Naive thymus-derived CD4-positive, alpha-beta T cell (primary cell): ENCODE measurements at regions not wholly inside any gene's neighbourhood (a gene's known extent, or its start where the extent isn't known, plus 50 kb on each side); places are given as distances from the start of the nearest gene placed in this dataset.

Experiments used
- ATAC-seq: fragments of 150-1000 bp; cut with Tn5 transposase; 2 replicates; pipeline ENCODE4 v1.10.0; 2021; ENCODE audit warnings: mild to moderate bottlenecking, moderate library complexity
- CTCF ChIA-PET: fragments of 350-600 bp; sonication (Branson Sonifier 250); formaldehyde crosslinking; loops from one replicate; lab custom pipeline; 2021; ENCODE audit warnings: antibody characterized with exemption; lab: Charles Lee
- POLR2A ChIA-PET: fragments of 350-600 bp; sonication (Branson Sonifier 250); formaldehyde crosslinking; loops from one replicate; lab custom pipeline; 2021; ENCODE audit warnings: antibody characterized with exemption, inconsistent platforms; lab: Charles Lee
- DNase-seq, 9 donors: peaks; one replicate each; pipeline versions ENCODE4 v3.0.0 to v3.0.0-alpha.2; 2020 to 2022; ENCODE audit warnings: mixed read lengths in 1 of 9
- H3K27ac ChIP-seq: one replicate; pipeline ENCODE4 v1.7.0; 2013; ENCODE audit warnings: mild to moderate bottlenecking, low read depth, low read length, moderate library complexity
- H3K27me3 ChIP-seq, 2 donors: one replicate each; pipeline ENCODE4 v1.7.0; 2013; ENCODE audit warnings: low read length in 2 of 2, mild to moderate bottlenecking in 2 of 2, moderate library complexity in 2 of 2; ENCODE audit not compliant: control insufficient read depth in 2 of 2, insufficient read depth in 2 of 2
- H3K36me3 ChIP-seq, 3 experiments: 1 replicate in 2 of 3; 2 replicates in 1 of 3; pipeline ENCODE4 v1.7.0; 2013; ENCODE audit warnings: low read length in 3 of 3, mild to moderate bottlenecking in 3 of 3, moderate library complexity in 1 of 3; ENCODE audit not compliant: insufficient read depth in 3 of 3, control insufficient read depth in 2 of 3
- H3K4me1 ChIP-seq, 2 donors: one replicate each; pipeline ENCODE4 v1.7.0; 2013; ENCODE audit warnings: low read length in 2 of 2, mild to moderate bottlenecking in 2 of 2, moderate library complexity in 1 of 2; ENCODE audit not compliant: control insufficient read depth in 2 of 2, insufficient read depth in 2 of 2
- H3K4me3 ChIP-seq: 2 replicates; pipeline ENCODE4 v1.7.0; 2013; ENCODE audit warnings: mild to moderate bottlenecking, low read length
- H3K9me3 ChIP-seq, 3 experiments: 1 replicate in 2 of 3; 2 replicates in 1 of 3; pipeline ENCODE4 v1.7.0; 2013; ENCODE audit warnings: low read length in 3 of 3; ENCODE audit not compliant: control insufficient read depth in 2 of 3
- H3K27ac Mint-ChIP-seq, 9 donors: one replicate each; pipeline ENCODE4 v1.8.0; 2020 to 2022; ENCODE audit warnings: mixed read lengths in 9 of 9, mild to moderate bottlenecking in 8 of 9, moderate library complexity in 5 of 9, inconsistent platforms in 2 of 9
- H3K27me3 Mint-ChIP-seq, 5 donors: one replicate each; pipeline ENCODE4 v1.8.0; 2021 to 2022; ENCODE audit warnings: mixed read lengths in 5 of 5, mild to moderate bottlenecking in 1 of 5
- H3K36me3 Mint-ChIP-seq, 5 donors: one replicate each; pipeline ENCODE4 v1.8.0; 2020 to 2022; ENCODE audit warnings: mixed read lengths in 5 of 5, mild to moderate bottlenecking in 3 of 5, inconsistent platforms in 1 of 5
- H3K4me1 Mint-ChIP-seq, 7 donors: one replicate each; pipeline ENCODE4 v1.8.0; 2020 to 2022; ENCODE audit warnings: mixed read lengths in 7 of 7, mild to moderate bottlenecking in 3 of 7, inconsistent platforms in 1 of 7
- H3K4me3 Mint-ChIP-seq, 10 donors: one replicate each; pipeline ENCODE4 v1.8.0; 2020 to 2022; ENCODE audit warnings: mild to moderate bottlenecking in 10 of 10, mixed read lengths in 10 of 10, moderate library complexity in 6 of 10, inconsistent platforms in 2 of 10
- H3K9me3 Mint-ChIP-seq, 11 donors: one replicate each; pipeline ENCODE4 v1.8.0; 2020 to 2022; ENCODE audit warnings: mixed read lengths in 11 of 11, mild to moderate bottlenecking in 4 of 11, inconsistent platforms in 1 of 11, moderate library complexity in 1 of 11
- intact Hi-C, 2 donors: fragments of 100-400 bp; cut with micrococcal nuclease; formaldehyde crosslinking; loops; one replicate each; pipeline ENCODE4 v1.15.1; 2023

DNA sequence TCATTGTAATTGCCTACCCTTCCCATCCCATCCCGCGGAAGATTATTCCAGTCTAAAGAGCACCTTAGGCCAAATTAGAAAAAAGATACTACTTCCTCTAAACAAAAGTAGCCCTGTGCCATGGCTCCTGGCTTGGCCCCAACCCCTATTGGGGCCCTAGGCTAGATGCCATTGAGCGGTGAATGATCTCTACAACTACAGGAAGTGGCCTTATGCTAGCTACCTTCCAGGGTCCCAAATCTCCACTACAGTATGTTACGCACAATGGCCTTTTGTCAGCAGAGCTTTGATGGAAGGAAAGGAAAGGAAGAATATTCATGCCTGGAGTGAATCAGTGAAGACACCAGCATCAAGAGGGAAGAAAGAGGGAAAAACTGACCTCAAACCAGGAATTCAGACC, 73.3 kb upstream of the OSMR start:
- H3K36me3 ChIP-seq: no peaks in the 10 kb centered on the region
- H3K27me3 ChIP-seq: no peaks in the 10 kb centered on the region
- no peaks in the 10 kb centered on the region for H3K4me1 ChIP-seq
- DNase-seq (no peak), ATAC-seq (no peak)
- Mint-ChIP-seq H3K4me1 (no peaks in the 10 kb centered on the region), H3K27ac (no peak overlapping the region), H3K36me3 (no peaks in the 10 kb centered on the region), H3K9me3 (peaks cover 0 to 8% (median 2%) of the 10 kb centered on the region in 11 donors), H3K27me3 (peaks cover 2 to 27% (median 17%) of the 10 kb centered on the region in 5 donors), H3K4me3 (no peak overlapping the region)
- H3K27ac ChIP-seq: no peak overlapping the region
- intact Hi-C loops: no loop called here
- H3K9me3 ChIP-seq: no peaks in the 10 kb centered on the region
- ChIA-PET CTCF (no interaction called here), POLR2A (no interaction called here)
- H3K4me3 ChIP-seq: no peak overlapping the region

DNA sequence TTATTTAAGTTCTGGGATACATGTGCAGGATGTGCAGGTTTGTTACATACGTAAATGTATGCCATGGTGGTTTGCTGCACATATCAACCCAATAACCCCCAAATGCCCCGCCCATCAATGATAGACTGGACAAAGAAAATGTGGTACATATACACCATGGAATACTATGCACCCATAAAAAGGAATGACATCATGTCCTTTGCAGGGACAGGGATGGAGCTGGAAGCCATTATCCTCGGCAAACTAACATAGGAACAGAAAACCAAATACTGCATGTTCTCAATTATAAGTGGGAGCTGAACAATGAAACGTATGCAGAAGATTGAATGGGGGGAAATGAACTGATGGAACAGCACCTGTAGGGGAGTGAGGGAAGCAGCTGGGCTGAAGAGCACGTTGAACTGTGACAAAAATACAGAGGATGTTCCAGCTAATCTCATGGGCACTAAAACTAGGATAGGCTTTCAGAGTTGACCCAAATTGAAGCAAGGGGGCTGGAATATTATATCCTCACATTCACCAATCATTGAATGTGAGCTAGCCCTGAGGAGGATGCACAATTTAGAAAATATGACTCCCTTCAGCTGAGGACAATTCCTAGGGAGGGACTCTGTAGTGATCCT, 70.5 kb upstream of the OSMR start:
- no peaks in the 10 kb centered on the region for H3K4me1 ChIP-seq
- Mint-ChIP-seq H3K36me3 (no peaks in the 10 kb centered on the region), H3K27me3 (peaks cover 2 to 24% (median 17%) of the 10 kb centered on the region in 5 donors), H3K27ac (no peak overlapping the region), H3K4me1 (no peaks in the 10 kb centered on the region), H3K4me3 (no peak overlapping the region), H3K9me3 (peaks cover 0 to 4% (median 2%) of the 10 kb centered on the region in 11 donors)
- ATAC-seq (no peak), DNase-seq (no peak)
- H3K9me3 ChIP-seq: no peaks in the 10 kb centered on the region
- no peak overlapping the region for H3K27ac ChIP-seq
- H3K36me3 ChIP-seq: no peaks in the 10 kb centered on the region
- H3K27me3 ChIP-seq: no peaks in the 10 kb centered on the region
- ChIA-PET CTCF (no interaction called here), POLR2A (no interaction called here)
- no peak overlapping the region for H3K4me3 ChIP-seq
- intact Hi-C loops: no loop called here

DNA sequence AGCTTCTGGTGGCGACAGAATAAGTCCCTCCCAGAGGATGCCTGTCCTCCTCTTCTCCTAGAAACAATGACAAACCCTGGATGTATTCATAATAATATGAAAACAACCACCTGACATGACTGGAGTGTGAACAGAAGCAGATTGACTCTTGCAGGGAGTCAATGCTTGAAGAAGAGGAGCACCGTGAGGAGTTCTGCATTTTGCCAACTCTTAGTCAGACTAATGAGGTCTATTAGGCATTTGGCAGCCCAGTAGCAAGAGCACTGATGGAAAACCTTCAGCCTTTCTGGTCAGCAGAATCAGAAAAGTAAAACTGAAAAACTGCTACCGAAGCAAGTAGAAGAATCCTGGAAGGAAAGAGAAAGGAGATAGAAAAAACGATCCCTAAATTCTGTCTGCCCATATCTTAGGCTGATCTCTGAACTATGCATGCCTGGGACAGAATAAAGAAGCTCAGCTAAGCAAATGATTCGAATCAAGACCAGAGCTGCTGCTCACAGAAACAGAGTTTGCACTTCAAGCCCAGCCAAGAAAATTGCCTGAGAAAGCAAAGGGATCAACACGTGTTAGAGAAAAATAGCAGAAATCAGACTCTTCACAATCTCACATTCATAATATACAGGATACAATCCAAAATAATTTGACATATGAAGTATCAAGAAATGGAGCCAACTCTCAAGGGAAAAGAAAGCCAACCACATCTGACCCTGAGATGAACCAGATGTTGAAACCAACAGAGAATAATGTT, 69.5 kb upstream of the OSMR start:
- peaks cover 0 to 4% (median 0%) of the 10 kb centered on the region in 5 donors for H3K36me3 Mint-ChIP-seq
- POLR2A ChIA-PET: no interaction called here
- H3K36me3 ChIP-seq: no peaks in the 10 kb centered on the region
- H3K27me3 ChIP-seq: no peaks in the 10 kb centered on the region
- no peaks in the 10 kb centered on the region for H3K4me1 Mint-ChIP-seq
- H3K27ac Mint-ChIP-seq: no peak overlapping the region
- intact Hi-C loops: no loop called here
- DNase-seq (no peak), ATAC-seq (no peak)
- H3K27me3 Mint-ChIP-seq: peaks cover 7 to 28% (median 22%) of the 10 kb centered on the region in 5 donors
- no peaks in the 10 kb centered on the region for H3K4me1 ChIP-seq
- no peaks in the 10 kb centered on the region for H3K9me3 ChIP-seq
- H3K9me3 Mint-ChIP-seq: peaks cover 0 to 9% (median 5%) of the 10 kb centered on the region in 11 donors
- no peak overlapping the region for H3K27ac ChIP-seq
- H3K4me3 Mint-ChIP-seq: no peak overlapping the region
- H3K4me3 ChIP-seq: no peak overlapping the region
- CTCF ChIA-PET: no interaction called here

DNA sequence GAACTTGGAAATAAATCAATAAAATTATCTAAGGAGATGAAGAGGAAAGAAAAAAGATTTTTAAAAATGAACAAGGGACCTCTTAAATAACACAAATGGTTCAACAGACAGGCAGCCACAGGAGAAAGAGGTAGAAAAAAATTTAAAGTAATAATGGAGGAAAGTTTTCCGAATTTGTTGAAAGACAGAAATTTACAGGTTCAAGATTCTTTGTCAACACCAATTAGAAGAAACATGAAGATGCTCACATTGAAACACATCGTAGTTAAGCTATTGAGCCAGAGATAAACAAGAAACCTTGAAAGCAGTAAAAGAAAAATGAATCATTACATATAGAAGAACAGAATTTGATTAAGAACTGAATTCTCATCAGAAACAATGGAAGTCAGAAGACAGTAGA, 68.7 kb upstream of the OSMR start:
- Histone ChIP-seq H3K27ac (no peak overlapping the region), H3K4me1 (no peaks in the 10 kb centered on the region), H3K4me3 (no peak overlapping the region), H3K27me3 (no peaks in the 10 kb centered on the region), H3K36me3 (no peaks in the 10 kb centered on the region), H3K9me3 (no peaks in the 10 kb centered on the region)
- DNase-seq (no peak), ATAC-seq (no peak)
- ChIA-PET POLR2A (no interaction called here), CTCF (no interaction called here)
- H3K9me3 Mint-ChIP-seq: peaks cover 0 to 10% (median 5%) of the 10 kb centered on the region in 11 donors
- peaks cover 7 to 24% (median 21%) of the 10 kb centered on the region in 5 donors for H3K27me3 Mint-ChIP-seq
- peaks cover 0 to 4% (median 0%) of the 10 kb centered on the region in 5 donors for H3K36me3 Mint-ChIP-seq
- H3K4me1 Mint-ChIP-seq: peaks cover 0 to 2% (median 0%) of the 10 kb centered on the region in 7 donors
- H3K4me3 Mint-ChIP-seq: no peak overlapping the region
- intact Hi-C loops: no loop called here
- no peak overlapping the region for H3K27ac Mint-ChIP-seq

DNA sequence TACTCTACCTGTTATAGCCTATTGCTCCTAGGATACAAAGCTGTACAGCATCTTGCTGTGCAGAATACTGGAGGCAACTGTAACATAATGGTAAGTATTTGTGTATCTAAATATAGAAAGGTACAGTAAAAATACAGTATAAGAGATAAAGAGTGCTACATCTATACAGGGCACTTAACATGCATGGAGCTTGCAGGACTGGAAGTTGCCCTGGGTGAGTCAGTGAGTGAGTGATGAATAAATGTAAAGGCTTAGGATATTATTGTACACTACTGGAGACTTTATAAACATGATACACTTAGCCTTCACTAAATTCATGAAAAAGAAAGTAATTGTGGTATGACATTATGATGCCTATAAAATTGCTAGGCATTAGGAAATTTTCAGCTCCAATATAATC, 65.5 kb upstream of the OSMR start:
- Histone ChIP-seq H3K9me3 (no peaks in the 10 kb centered on the region), H3K27ac (no peak overlapping the region), H3K4me3 (no peak overlapping the region), H3K27me3 (no peaks in the 10 kb centered on the region), H3K36me3 (no peaks in the 10 kb centered on the region), H3K4me1 (no peaks in the 10 kb centered on the region)
- H3K27ac Mint-ChIP-seq: no peak overlapping the region
- ATAC-seq (no peak), DNase-seq (no peak)
- intact Hi-C loops: no loop called here
- H3K27me3 Mint-ChIP-seq: peaks cover 7 to 25% (median 14%) of the 10 kb centered on the region in 5 donors
- H3K36me3 Mint-ChIP-seq: peaks cover 0 to 4% (median 0%) of the 10 kb centered on the region in 5 donors
- POLR2A ChIA-PET: no interaction called here
- CTCF ChIA-PET: no interaction called here
- peaks cover 0 to 10% (median 3%) of the 10 kb centered on the region in 11 donors for H3K9me3 Mint-ChIP-seq
- H3K4me1 Mint-ChIP-seq: peaks cover 0 to 3% (median 0%) of the 10 kb centered on the region in 7 donors
- H3K4me3 Mint-ChIP-seq: no peak overlapping the region

DNA sequence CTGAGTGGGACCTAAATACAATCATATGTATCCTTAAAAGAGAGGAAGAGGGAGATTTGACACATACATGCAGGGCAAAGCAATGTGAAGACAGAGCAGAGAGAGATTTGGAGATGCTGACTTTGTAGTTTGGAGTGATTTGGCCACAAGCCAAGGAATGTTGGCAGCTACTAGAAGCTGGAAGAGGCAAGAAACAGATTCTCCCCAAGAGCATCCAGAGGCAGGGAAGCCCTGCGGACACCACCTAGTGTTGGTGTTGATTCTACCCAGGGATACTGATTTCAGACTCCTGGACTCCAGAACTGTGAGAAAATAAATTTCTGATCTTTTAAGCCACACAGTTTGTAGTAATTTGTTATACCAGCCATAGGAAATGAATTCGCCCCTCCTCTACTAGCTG, 64.9 kb upstream of the OSMR start:
- ChIA-PET POLR2A (no interaction called here), CTCF (no interaction called here)
- H3K9me3 ChIP-seq: no peaks in the 10 kb centered on the region
- no peaks in the 10 kb centered on the region for H3K27me3 ChIP-seq
- H3K9me3 Mint-ChIP-seq: peaks cover 0 to 12% (median 7%) of the 10 kb centered on the region in 11 donors
- no peak overlapping the region for H3K27ac Mint-ChIP-seq
- H3K27me3 Mint-ChIP-seq: peaks cover 7 to 28% (median 13%) of the 10 kb centered on the region in 5 donors
- intact Hi-C loops: no loop called here
- H3K4me1 ChIP-seq: no peaks in the 10 kb centered on the region
- H3K36me3 ChIP-seq: no peaks in the 10 kb centered on the region
- H3K27ac ChIP-seq: no peak overlapping the region
- H3K4me3 Mint-ChIP-seq: no peak overlapping the region
- peaks cover 0 to 3% (median 0%) of the 10 kb centered on the region in 7 donors for H3K4me1 Mint-ChIP-seq
- no peak overlapping the region for H3K4me3 ChIP-seq
- peaks cover 0 to 4% (median 0%) of the 10 kb centered on the region in 5 donors for H3K36me3 Mint-ChIP-seq
- ATAC-seq: no peak
- DNase-seq: no peak
